Mesodermal cell (in vitro differentiated cells): ENCODE measurements at regions not wholly inside any gene's neighbourhood (a gene's known extent, or its start where the extent isn't known, plus 50 kb on each side); places are given as distances from the start of the nearest gene placed in this dataset.

Source experiments
- H3K27ac ChIP-seq: 2 replicates; pipeline ENCODE4 v1.7.0; 2013; ENCODE audit warnings: mild to moderate bottlenecking, low read depth, low read length, moderate library complexity; ENCODE audit not compliant: severe bottlenecking
- H3K36me3 ChIP-seq: 2 replicates; pipeline ENCODE4 v1.7.1; 2013; ENCODE audit warnings: mild to moderate bottlenecking, low read length, moderate library complexity; ENCODE audit not compliant: control insufficient read depth, insufficient read depth
- H3K4me1 ChIP-seq: one replicate; pipeline ENCODE4 v1.7.1; 2013; ENCODE audit warnings: mild to moderate bottlenecking, low read length; ENCODE audit not compliant: insufficient read depth, control insufficient read depth, poor library complexity, severe bottlenecking
- H3K4me3 ChIP-seq: 2 replicates; pipeline ENCODE4 v1.7.0; 2013; ENCODE audit warnings: low read length, control low read depth, mild to moderate bottlenecking; ENCODE audit not compliant: insufficient read depth, poor library complexity, severe bottlenecking; ENCODE audit errors: extremely low read depth
- H3K9me3 ChIP-seq: 2 replicates; pipeline ENCODE4 v1.7.1; 2013; ENCODE audit warnings: mild to moderate bottlenecking, low read length, moderate library complexity; ENCODE audit not compliant: control insufficient read depth
- WGBS, 2 experiments: methylation state at CpG; one replicate each; pipeline ENCODE4 v1.1.5; 2013; ENCODE audit warnings: missing lambda C conversion rate in 2 of 2; ENCODE audit not compliant: insufficient coverage in 2 of 2; 5-methylcytosine and 5-hydroxymethylcytosine counted together

DNA sequence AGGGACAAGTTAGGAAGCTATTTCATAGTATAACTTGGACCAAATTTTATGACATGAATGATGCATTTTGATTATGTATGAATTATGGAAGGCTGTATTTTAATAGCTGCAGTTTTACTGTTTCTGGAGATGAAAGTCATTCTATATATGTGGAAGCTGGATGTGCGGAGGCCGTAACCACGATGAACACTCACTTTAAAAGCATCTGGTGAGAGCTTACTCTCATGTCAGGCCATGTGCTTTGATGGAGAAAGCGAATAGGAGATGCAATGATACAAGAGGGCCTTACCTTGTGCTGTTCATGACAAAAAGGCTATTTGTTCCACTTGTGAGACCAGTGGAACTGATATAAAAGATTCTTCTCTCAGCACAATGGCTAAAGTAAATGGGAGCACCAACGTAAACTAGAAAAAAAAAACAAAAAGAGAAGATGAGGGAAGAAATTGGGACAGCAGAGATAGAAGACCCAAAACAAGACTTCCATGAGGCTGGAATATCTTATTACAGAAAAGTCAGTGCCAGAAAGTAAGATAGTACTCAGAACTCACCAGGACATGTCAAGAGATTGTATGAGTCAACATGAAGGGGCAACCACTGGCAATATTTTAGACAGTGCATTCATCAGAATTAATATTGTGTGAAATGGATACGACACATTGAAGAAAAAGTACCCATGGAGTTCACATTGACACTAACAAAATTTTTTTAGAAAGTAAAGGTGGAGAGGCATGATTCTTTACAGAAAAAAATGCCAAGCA lies 63.3 kb upstream of the GAB1 start:
- H3K9me3 ChIP-seq: peaks cover 6% of the 10 kb centered on the region
- 88 to 96% methylated on average over 4 to 5 of the region's 6 CpGs for WGBS, 2 experiments
- no peaks in the 10 kb centered on the region for H3K4me1 ChIP-seq
- no peaks in the 10 kb centered on the region for H3K36me3 ChIP-seq
- no peak overlapping the region for H3K4me3 ChIP-seq
- no peak overlapping the region for H3K27ac ChIP-seq

DNA sequence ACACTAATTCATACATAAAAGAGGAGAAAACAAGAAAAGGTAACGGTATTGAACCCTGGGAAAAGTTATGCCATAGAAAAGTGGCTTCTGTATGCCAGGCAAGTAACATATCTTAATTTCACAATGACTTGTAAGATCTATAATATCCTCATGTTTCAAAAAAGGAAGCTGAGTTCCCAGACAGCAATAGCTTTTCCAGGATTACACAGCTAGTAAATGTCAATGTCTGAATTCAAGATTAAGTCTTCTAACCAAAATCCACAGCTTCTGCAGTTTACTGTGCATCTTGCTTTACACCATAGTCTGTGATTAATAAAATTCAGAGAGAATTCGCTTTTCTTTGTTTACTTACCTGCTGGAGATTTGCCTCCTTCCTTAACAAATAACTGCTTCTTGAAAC lies 55.8 kb upstream of the GAB1 start:
- WGBS, 2 experiments: no CpG with 5 or more reads among the region's 2 CpGs
- Histone ChIP-seq H3K9me3 (no peaks in the 10 kb centered on the region), H3K4me1 (no peaks in the 10 kb centered on the region), H3K36me3 (no peaks in the 10 kb centered on the region), H3K27ac (no peak overlapping the region), H3K4me3 (no peak overlapping the region)

DNA sequence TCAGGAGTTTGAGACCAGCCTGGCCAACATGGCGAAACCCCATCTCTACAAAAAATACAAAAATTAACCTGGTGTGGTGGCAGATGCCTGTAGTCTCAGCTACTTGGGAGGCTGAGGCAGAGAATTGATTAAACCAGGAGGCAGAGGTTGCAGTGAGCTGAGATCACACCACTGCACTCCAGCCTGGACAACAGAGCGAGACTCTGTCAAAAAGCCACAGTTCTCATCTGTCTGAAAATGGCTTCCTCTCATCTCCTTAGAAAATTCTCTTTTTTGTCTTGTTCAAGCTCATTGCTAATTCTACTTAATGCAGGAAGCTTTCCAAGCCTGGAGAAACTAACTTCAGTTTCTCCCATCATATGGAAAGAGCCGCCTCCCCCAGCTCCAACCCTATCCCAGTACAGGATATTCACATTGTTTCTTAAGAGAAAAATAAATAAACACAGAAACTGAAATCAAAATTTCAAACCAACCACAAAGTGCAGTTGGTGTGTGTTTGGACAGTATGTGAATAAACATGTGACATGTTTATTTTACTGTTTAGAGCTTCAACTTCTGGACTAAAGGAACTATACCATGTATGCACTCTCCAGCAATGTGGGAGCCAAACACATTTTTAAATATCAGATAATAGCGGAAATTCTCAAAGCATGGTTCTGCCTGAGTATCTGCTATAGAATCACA lies 55.0 kb upstream of the GAB1 start:
- WGBS, 2 experiments: 67 to 92% methylated on average over 1 of the region's 4 CpGs
- no peaks in the 10 kb centered on the region for H3K36me3 ChIP-seq
- no peaks in the 10 kb centered on the region for H3K9me3 ChIP-seq
- no peak overlapping the region for H3K27ac ChIP-seq
- H3K4me3 ChIP-seq: no peak overlapping the region
- H3K4me1 ChIP-seq: peaks cover 1% of the 10 kb centered on the region

DNA sequence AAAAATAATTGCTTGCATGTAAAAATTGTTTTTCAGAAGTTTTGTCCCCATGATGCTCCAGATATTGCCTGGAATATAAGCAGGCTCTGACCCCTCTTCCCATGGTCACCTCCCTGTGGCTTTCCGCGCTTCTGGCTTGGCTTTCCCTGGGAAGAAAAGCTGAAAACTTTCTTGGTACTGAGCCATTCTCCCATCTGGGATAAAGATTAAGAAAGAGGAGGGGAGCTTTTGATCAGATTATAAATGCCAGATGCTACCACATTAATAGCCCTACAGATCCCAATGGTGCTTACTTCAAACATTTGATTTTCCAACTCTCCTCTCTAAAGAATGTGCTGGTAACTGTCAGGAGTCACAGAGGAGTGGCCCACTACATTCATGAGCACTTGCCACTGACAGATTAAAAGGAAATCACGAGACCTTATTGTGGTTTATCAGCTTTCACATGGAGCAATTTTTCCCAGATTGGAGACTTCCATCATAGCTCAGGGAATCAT lies 54.4 kb upstream of the GAB1 start:
- Histone ChIP-seq H3K9me3 (no peaks in the 10 kb centered on the region), H3K4me1 (peaks cover 7% of the 10 kb centered on the region), H3K4me3 (no peak overlapping the region), H3K27ac (no peak overlapping the region), H3K36me3 (no peaks in the 10 kb centered on the region)
- WGBS, 2 experiments: 78 to 83% methylated on average over 1 of the region's 3 CpGs

DNA sequence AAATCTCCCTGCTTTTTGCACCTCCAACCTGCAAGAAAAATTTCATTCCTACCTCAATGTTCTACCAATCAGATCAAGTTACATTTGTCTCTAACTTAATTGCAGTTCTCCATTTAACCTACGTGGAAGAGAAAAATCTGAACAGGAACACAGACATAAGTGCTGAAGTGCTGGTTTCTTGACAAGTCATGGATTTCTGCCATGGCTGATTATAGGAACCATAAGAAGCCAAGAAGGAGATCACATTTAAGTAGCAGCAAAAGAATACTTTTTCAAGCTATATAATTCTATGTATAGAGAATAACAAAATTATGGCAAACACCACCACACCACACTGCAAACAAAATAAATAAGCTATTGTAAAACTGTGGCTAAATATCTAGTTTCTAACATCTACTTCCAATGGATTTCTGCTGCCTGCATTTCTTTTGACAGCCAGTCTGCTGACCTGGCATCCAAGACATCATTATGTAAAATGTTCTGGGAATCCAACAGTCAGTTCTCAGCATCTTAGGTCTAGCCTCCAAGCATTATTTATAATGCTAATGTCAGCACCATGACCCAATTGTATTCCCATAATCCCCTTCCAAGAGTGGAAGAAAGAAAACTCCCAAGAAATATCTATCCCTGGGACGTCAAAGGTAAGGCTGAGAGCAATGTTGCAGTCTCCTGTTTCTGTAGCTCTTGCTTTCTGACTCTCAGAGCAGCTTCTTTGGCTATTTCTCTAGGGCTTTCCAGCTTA lies 50.8 kb upstream of the GAB1 start:
- Histone ChIP-seq H3K4me3 (no peak overlapping the region), H3K9me3 (no peaks in the 10 kb centered on the region), H3K36me3 (no peaks in the 10 kb centered on the region), H3K4me1 (peaks cover 10% of the 10 kb centered on the region), H3K27ac (peak overlapping the region; percentile 71)
- 49% methylated on average over 2 of the region's 2 CpGs for WGBS, 2 experiments

DNA sequence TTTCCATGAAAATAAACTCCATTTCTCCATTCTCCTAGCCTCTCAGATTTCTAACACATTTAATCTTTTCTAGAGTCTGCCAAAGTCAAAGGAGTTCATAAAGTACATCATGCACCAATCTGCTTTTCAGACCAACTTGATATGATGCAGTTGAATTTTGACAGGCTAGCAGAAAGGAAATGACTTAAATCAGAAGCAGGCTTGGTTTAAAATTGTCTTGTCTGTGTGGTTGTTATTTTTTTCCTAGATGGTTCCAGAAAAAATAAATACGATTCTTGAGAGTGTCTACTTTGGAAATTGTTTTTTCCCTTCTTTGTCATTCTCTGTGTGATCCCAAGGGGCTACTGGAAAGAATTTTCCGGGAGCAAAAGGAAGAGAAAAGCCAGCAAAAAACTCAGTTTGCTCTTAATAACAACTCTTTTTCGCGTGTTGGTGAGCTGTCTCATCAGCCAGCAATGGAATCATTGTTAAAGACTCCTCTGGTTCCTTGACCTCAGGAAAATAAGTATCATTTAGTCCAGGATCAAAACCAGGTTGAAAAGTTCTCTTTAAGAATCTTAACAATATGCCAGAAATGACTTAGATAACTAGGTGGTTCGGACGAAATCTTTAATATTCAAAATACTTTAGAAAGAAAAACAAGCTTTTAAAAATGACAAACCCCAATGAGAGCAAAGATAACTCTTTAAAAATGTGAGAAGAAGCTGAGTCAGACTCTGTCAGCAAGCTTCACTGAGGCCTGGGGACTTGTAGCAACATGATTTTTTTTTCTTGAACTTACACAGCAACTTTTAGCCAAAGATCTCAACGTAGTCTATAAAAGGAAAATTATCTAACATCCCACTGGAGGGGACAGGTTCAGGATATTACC lies 49.7 kb upstream of the GAB1 start:
- Histone ChIP-seq H3K9me3 (no peaks in the 10 kb centered on the region), H3K4me3 (no peak overlapping the region), H3K27ac (peak overlapping the region; percentile 71), H3K36me3 (no peaks in the 10 kb centered on the region), H3K4me1 (peaks cover 10% of the 10 kb centered on the region)
- 67 to 79% methylated on average over 3 to 5 of the region's 7 CpGs for WGBS, 2 experiments
